ENCODE measurements at regions not wholly inside any gene's neighbourhood (a gene's known extent, or its start where the extent isn't known, plus 50 kb on each side); places are given as distances from the start of the nearest gene placed in this dataset.
"Not testable (repeated sequence)": the region's sequence is repeated elsewhere in the genome, so short reads cannot be mapped to it uniquely, and the experiment has no call there.

DNA sequence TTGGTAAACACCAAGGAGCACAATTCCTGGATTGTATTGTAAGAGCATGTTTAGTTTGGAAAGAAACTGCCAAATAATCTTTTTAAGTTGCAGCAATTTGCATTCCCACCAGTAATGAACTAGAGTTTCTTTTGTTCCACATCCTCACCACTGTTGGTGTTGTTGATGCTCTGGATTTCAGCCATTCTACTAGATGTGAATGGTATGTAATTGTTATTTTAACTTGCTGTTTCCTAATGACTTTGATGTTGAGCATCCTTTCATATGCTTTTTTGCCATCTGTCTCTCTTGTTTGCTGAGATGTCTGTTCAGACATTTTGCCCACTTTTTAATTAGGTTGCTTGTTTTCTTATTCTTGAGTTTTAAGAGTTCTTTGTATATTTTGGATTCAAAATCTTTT, 1654.1 kb downstream of the GRIK2 start:
- no peak for DNase-seq (ENCODE audit: low spot score)

DNA sequence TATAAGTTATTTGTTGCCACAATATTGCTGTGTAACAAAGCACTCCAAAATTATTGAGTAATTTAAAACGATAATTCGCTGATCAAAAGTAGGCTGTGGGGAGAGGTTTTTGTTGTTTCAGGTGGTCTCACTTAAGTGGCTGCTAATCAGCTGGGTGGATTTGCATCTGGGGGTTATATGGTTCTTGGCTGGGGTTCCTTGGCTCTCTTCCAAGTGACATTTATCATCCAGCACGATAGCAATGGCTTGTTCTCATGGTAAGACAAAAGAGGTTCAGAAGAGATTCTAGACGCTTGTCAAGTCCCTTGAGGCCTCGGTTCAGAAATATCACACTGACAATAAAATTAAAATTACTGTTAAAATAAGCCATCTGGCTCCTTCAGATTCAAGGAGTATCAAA, 1648.8 kb downstream of the GRIK2 start:
- DNase-seq (ENCODE audit: low spot score): no peak

DNA sequence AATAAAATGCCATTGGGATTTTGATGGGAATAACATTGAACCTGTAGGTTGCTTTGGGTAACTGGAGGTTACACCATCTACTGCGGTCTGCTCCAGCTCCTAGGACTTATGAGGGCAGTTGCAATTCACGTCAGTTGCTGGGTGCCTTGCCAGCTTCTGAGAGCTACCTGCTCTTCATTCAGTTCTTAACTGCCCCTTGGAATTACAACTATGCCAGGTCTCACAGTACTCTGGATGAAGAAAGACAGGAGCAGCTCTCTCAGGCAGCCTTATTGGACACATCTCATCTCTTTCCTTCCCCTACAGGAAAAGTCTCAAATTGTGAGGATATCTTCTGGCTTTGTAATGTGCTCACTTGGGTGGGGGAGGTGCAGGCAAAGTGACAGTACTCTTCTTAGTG, 1643.3 kb downstream of the GRIK2 start:
- DNase-seq (ENCODE audit: low spot score): no peak

DNA sequence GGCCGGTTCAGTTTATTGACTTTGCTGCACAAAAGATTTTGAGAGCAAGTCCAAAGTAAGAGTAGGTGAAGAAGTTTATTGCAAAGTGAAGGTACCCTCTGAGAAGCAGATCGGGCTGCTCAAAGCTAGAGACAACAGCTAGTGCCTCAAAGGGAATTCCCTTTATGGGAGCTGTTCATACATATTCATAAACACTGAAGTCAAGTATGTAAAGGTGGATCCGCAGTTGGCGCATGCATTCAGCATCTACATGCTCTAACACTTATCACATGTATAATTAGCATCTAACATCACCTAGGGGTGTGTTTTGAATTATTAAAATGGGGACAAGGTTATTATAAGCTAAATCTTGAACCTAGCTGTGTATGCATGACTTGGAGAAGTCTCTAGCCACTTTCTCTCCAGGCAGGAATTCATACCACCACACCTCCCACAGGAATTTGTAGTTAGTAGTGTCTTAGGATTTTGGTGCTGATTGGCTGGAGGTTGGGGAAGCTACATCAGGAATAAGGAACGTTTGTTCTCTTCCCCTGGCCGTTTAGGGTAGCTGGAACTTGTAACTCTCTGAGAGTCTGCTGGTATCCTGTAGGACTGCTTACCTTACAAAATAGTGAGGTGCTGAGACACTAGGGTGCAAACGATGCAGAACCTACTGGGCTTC, 1633.9 kb downstream of the GRIK2 start:
- DNase-seq (ENCODE audit: low spot score): no peak

DNA sequence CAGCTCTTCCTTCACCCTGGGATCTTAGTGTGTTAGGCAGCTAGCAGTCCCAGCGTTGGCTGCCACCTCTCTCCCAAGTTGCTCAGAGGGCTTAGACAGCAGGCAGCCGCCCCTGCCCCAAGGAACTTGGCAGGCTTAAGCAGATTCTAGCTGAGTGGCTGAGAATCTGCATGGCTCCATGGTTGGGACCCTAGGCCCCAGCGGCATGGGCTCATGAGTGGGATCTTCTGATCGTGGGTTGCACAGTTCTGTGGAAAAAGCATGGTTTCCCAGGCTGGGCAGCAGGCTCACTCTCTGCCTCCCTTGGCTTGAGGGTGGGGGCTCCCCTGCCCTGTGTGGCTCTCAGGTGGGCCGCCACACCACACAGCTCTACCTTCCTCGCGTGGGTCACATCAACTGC, 1624.9 kb downstream of the GRIK2 start:
- no peak for DNase-seq (ENCODE audit: low spot score)

DNA sequence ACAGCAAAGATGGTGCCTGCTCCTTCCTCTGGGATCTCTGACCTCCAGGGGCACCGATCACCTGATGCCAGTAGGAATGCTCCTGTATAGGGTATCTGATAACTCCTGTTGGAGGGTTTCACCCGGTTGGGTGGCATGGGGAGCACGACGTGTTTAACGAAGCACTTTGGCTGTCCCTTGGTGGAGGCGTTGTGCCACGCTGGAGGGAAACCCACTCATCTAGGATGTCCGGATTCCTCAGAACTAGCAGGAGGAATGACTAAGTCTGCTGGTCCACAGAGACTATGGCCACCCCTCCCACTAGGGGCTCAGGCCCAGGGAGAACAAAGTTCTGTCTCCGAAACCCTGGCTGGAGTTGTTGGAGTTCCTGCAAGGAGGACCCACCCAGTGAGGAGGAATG, 1624.4 kb downstream of the GRIK2 start:
- DNase-seq (ENCODE audit: low spot score): no peak

DNA sequence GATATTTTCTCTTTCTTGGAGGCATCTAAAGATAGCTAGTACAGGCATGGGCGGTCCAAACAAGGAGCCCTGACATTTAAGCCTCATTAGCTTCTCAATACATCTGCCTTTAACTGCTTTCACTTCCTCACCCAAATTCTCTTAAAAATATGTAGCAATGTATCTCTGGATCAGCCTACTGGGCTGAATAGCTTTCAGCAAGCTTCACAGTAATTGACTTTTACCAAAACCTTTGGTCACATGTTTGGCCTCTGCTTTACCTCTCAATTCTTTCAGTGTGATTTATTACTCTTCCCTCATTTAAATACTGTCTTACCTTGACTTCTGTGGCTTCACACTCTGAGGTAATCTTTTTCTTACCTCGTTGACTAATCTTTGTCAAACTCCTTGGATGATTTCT, 1618.1 kb downstream of the GRIK2 start:
- DNase-seq (ENCODE audit: low spot score): no peak

DNA sequence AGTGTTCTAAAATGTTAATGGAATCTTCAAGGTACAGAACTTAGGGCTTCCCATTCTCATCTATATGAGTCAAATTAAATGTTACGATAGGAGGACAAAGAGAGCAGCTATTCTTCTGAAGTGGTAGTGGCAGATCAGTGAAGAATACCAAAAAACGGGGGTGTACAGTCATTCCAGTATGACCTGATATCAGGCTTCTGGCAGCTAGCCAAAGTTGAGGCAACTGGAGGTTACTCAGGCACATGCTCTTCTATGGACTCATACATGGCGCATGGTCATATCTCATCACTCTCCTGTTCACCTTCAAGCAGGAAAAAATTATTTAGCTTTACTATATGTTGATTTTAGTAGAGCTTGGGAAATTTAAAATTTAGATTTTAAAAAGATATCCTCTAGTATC, 1608.8 kb downstream of the GRIK2 start:
- DNase-seq (ENCODE audit: low spot score): peak; percentile 60

DNA sequence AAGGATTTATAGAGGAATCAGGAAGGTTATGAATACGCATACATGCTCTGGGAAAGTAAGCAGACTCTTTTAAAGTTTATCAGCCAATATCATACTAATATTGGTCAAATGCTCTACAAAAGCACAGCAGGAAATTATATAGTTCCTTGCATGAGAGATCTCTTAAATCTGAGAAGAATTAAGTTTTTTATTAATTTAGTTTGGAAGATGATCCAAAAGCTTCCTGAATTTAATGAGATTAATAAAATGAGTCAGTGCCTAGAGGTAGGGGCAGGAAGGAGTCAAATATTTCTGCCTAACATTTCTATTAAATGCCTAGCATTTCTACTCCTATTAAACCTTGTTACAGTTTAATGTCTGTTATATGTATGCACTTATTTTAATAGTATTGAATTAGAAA, 1608.2 kb downstream of the GRIK2 start:
- DNase-seq (ENCODE audit: low spot score): no peak

DNA sequence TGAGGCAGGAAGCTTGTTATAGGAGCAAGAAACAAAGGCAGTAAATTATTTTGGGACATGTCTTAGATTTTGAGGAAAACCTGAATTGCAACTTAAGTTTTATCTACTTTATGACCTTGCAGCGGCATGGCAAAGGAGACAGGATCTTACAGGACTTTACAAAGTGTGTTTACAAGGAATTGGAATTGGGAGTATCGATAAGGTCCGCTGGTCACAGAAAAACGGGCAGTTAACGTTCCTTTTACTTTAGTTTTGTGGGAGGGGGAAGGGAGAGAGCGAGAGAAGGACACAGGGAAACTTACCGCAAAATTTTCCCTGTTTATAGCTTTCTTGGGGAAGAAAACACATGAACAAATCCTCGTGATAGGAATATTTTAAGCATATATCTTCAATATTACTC, 1607.2 kb downstream of the GRIK2 start:
- DNase-seq (ENCODE audit: low spot score): no peak

DNA sequence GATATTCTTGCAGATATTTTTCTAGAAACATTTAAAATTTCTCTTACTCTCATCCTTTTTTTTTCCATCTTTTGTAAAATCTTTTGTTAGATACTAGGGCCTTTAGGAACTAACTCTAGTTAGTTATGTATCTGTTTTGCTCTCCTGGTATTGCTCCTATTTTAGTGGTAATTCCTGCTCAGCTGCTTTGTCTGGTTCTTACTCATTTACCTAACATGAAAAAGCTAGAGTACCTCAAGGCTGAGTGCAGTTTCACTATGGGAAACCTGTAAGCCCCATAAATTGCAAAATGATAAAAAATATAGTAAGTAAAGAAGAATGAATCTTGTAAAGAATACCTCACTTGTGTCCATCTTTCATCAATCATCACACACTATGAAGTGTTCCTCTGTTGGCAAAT, 1602.0 kb downstream of the GRIK2 start:
- DNase-seq (ENCODE audit: low spot score): no peak

DNA sequence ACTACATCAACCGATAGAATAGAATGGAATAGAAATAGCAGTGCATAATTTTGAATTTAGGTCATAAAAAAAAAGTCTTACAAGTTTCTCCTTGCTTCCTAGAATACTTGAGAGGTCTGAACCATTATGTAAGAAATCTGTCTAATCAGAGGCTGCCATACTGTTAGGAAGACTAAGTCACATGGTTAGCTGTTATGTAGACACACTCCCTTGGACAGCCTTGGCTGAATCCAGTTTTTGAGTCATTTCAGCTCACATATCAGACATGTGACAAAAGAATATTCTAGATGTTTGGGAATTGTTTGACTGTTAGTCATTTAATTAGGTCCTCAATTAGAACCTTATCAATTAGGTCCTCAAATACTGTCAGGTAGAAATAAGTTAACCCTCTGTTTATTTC, 1601.4 kb downstream of the GRIK2 start:
- DNase-seq (ENCODE audit: low spot score): no peak

DNA sequence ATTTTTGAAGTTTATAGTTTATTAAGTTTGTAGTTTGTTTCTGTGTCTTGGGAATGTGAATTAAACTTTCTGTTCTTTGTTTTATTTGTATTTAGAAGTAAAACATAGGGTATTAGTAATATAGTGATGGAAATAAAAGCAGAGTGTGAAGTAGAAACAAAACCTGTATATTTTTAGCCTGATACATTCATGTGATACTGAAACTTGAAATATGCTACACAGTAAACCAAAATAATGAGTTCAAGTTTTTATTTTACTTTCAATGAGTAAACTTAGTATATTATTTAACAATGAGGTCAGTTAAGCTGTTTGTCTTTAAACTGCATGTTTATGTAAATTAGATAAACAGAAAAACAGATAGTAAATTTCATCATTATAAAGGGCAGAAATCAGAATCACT, 1592.6 kb downstream of the GRIK2 start:
- DNase-seq (ENCODE audit: low spot score): no peak

DNA sequence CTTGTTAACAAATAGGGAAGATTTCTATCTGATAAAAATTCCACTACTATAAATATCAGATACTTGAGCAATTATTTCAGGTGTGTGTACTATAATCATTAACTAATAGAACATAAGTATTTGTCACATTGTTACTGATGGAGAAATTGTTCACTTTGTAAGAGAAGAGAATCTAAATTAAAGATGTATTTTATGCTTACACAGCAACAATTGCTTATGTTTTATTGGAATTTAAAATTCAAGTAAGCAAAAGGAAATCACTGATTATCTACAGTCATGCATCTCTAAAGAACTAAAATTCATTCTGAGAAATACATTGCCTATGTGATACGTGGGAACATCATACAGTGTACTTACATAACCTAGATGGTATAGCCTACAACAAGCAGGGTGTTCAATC, 1590.8 kb downstream of the GRIK2 start:
- DNase-seq (ENCODE audit: low spot score): no peak

DNA sequence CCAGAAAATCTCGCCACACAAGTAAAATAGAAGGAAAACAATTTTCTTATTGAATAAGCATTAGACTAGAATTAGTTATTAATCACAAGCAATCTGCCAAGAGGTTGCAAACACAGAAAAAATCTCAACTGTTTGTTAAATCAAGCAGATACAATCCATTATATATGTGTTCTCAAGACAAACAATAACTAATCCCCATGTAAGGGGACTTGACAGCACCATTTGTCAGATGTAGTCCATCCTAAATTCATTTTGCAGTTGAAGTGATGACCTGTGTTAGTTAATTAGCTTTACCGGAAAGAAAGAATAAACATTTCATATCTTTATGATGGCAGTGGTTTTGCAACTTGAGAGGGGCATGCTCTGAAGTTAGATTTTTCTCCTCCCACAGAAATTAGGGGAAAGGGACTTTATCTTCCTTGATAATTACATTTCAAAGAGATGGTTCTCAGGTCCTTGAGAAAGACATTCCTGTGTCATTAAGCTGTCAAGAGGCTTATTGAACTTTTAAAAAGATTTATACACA, 1588.0 kb downstream of the GRIK2 start:
- DNase-seq (ENCODE audit: low spot score): no peak

DNA sequence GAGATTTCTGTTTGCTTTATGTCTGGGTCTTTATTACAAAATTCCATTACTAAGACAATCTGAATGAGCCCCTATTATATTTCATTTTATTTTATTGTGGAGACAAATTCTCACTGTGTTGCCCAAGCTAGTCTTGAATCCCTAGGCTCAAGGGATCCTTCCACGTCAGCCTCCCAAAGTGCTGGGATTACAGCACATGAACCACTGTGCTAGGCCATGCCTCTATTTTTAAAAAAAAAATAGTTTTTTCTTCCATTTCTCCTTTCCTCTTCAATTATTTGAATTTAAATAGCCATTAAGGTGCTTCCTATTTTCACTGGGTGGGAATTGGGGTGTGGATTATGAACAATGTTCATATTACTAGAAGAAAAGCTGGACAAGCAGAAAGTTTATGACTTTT, 1587.4 kb downstream of the GRIK2 start:
- no peak for DNase-seq (ENCODE audit: low spot score)

DNA sequence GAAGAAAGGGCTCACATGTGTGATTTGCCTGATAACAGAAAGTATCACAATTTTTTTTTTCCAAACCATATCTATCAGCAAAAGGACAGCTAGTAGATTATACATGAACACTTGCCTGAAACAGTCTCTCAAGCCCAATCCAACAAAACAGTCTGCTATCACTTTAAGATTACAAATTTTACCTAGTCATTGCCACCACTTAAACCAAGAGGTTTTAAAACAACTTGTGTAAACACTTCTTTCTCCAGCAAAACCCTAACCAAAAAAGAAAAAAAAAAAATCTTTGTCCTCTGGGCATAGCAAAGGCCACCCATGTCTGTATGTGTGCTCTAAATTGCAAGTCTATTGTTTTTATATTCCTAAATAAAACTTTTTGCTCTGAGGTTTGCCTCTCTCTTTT, 1568.4 kb downstream of the GRIK2 start:
- DNase-seq (ENCODE audit: low spot score): no peak

DNA sequence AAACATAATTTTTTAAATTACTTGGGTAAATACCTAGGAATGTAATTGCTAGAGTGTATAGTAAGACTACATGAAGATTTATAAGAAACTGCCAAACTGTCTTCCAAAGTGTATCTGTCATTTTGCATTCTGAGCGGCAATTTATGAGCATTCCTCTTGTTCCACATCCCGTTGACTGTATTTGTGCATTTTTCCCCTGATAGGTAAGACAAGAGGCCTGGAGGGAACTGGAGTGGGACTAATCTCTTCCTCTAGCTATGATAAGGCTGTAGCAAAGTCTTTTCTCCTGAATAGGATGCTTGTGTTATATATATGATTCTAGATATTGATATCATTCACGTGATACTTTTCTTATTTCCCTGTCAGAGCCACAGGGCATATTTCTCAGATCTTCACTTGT, 1557.5 kb downstream of the GRIK2 start:
- DNase-seq (ENCODE audit: low spot score): no peak

DNA sequence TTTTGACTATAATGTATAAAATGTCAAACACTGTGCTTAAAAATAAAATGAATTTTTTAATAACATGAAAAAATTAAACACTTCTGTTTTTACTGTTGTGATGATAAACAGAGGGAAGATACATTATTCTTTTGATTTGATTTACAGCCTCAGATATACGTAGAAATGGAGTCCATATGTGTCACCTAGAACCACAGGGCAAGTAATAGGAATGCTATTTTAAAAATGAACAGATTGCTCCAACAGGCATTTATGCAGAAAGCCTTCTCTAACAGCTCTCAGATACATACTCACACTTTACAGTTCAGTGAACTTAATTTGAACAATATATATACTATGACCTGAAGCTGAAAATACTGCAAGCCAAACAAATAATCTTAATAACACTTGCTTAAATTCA, 1551.0 kb downstream of the GRIK2 start:
- peak; percentile 6 for DNase-seq (ENCODE audit: low spot score)

DNA sequence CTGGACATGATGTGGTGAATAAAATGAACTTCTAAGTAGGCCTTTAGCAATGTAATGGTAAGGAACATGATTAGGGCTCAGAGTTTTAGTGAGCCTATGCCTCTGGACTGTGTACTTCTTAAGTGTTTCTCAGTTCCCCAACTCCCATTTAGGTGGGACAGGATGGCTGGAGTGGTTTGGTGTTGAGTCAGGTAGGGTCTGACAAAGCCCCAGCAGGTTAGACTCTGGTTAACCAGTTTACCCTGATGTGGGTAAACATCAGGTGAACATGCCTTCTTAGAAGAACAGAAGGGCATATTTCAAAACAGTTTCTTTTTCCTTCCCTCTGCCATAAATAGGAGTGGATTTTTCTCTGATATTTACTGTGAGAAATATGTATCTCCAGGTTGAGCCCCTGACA, 1548.7 kb downstream of the GRIK2 start:
- no peak for DNase-seq (ENCODE audit: low spot score)

DNA sequence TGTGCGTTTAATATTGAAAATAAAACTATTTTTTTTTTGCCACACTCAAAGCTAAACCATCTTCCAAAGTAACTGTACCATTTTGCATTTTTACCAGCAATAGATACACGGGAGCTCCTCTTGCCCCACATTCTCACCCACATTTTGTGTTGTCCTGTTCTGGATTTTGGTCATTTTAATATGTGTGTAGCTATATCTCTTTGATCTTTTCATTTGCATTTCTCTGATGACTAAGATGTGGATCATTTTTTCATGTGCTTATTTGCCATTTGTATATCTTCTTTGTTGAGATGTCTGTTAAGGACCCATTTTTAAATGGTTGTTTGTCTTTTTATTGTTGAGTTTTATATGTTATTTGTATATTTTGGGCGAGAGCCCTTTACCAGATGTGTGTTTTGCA, 1543.5 kb downstream of the GRIK2 start:
- peak; percentile 4 for DNase-seq (ENCODE audit: low spot score)

DNA sequence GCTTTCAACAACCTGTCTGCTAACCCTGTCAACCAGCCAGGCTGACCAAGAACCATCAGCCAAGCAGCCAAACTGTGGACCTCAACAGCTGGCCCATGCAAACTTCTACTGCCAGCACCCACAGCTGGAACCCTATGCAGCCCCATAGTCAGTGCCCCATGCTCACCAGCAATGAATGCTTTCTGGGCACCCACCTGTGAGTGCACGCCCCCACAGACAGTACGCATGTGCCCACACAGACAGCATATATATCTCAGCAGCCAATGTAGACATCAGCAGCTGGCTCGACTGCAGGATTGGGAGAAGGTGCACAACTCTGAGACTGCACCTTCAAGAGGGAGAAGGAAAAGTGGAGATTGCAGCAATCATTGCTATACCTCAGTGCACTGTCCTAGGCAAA, 1534.6 kb downstream of the GRIK2 start:
- no peak for DNase-seq (ENCODE audit: low spot score)

DNA sequence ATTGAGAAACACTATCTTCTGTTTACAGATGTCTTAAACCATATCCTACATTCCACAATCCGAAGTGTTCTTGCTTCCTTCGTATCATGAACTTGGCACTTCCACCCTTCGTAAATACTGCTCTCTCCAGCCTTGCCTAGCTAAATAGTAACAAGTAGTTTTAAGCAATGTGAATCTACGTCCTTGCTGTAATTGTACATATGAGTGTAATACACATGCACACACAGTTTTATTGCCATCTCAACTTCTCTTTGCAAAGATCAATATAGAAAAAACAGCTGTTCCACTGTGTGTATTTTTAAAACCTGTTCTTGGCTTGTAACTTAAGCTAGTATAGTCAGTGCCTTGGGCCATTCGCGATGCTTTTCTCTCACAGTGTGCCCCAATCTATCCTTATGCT, 1524.7 kb downstream of the GRIK2 start:
- no peak for DNase-seq (ENCODE audit: low spot score)

DNA sequence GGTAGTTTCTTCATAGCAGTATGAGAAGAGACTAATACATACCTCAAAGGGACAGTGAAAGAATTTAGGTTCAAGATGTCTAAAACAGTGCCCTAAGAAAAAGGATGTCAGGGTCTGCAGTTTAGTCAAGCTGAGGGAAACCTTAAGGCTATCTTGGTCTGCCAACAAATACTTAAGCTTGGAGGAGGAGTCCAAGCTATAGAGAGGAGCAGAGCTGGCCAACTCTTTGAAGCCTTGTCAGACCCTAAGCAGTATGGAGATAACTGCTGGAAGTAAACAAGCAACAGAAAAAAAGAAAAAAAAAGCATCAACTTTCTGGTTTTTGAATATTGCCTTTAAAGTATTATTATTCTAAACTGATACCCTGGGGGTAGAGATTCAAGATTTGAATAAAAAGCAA, 1518.1 kb downstream of the GRIK2 start:
- DNase-seq (ENCODE audit: low spot score): no peak

DNA sequence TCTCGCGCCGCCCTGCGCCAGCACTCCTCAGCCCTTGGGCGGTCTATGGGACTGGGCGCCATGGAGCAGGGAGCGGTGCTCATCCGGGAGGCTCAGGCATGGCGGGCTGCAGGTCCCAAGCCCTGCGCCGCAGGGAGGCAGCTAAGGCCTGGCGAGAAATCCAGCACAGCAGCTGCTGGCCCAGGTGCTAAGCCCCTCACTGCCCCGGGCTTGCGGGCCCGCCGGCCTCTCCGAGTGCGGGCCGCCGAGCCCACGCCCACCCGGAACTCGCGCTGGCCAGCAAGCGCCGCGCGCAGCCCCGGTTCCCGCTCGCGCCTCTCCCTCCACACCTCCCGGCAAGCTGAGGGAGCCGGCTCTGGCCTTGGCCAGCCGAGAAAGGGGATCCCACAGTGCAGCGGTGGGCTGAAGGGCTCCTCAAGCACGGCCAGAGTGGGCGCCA, 1517.2 kb downstream of the GRIK2 start:
- DNase-seq (ENCODE audit: low spot score): not testable (repeated sequence)

Measured in RKO (cell line).